GM21381 (cell line): ENCODE measurements at regions not wholly inside any gene's neighbourhood (a gene's known extent, or its start where the extent isn't known, plus 50 kb on each side); places are given as distances from the start of the nearest gene placed in this dataset.
A peak's percentile ranks its signal among the peaks of the same experiment; 100 is the strongest.

ENCODE experiments used
- ATAC-seq: cut with Tn5 transposase; IDR thresholded peaks from one replicate; pipeline ENCODE4 v1.9.1; 2021; ENCODE audit warnings: mild to moderate bottlenecking, moderate library complexity; ENCODE audit not compliant: unreplicated experiment

DNA sequence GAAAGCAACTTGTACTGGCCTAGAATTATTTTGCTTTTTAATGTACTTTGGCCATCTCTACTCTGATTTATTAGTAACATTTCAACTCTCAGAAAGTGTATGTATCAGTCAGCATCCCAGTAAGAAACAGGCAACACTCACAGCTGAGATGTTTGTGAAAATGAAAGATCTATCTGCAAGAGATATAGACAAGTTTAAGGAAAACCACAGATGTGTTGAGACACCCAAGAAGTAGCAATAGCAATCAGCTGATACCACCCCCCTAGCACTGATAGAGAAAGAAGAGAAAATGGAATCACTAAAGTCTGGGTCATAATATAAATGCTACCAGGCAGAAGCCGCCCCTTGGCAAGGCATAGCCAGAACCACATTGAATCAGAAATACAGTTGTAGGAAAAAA is 372.0 kb downstream of the ARAP2 start:
- no peak for ATAC-seq

- no peak for ATAC-seq
Measured at GRCh38 chr4:35879479-35879878, 364.8 kb downstream of the ARAP2 start.

DNA sequence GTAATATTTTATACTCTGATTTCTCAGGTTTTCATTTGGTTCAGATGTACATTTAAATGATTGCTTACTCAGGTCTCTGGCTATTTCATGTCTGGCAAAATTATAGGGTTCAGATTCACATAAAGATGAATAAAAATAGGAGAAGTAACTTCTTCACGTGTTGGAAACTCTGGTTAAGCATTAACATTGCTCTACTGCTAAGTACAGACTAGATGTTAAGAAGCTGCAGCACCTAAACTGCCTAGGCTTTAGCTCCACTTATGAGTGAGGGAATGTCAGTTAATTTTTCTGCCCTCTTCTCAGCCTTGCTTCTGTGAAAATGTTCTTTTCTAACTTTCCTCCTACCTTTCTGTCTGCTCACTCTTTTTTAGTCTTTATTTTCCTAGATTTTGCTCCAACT is 361.2 kb downstream of the ARAP2 start:
- ATAC-seq: no peak

DNA sequence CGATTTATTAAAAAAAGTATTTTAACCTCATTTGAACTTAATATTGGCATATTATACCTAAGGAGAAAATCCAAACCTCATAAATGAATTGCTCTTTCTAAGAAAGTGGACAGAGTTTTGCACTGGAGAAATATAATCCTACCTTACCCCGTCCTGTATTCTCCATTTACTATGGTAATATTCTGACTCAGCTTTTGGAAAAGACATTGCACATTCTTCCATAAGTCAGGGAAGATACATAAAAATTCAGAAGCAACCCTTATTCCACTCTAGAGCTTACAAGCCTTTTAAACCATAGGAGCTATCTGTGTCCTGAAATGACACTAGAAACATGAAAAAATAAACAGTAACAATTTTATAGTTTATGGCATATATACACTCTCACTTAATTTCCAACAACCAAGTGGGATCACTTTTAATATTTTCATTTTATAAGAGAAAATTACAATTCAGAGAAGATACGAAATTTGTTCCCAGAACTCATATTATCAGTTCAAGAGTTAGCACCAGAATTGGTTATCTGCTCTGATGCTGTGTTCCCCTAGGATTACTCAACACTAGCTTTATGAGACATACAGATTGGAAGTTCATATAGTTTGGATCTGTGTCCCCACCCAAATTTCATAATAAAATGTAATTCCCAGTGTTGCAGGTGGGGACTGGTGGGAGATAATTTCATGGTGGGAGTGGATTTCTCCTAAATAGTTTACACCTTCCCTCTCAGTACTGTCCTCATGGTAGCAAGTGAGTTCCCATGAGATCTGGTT is 359.4 kb downstream of the ARAP2 start:
- no peak for ATAC-seq

DNA sequence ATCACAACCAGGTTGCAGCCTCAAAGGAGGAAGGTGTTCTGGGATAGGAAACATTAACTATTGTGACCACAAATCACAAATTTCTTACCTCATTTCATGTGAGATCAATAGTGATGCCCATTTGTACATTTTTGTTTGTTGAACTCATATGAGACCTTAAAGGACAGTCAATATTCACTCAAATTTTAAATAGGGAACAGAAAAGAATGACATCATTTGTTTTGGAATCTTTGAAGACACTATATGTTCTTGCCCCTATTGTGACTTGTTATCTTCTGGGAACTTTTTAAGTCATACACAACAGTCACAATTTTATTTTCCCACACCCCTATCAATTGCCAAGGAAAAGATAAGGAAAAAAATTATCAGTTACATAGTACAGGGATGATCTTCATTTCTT is 346.5 kb downstream of the ARAP2 start:
- no peak for ATAC-seq

GRCh38 chr4:35900286-35901243 is 343.7 kb downstream of the ARAP2 start:
- no peak for ATAC-seq

GRCh38 chr4:35912174-35912573 is 332.1 kb downstream of the ARAP2 start:
- ATAC-seq: peak; percentile 99

DNA sequence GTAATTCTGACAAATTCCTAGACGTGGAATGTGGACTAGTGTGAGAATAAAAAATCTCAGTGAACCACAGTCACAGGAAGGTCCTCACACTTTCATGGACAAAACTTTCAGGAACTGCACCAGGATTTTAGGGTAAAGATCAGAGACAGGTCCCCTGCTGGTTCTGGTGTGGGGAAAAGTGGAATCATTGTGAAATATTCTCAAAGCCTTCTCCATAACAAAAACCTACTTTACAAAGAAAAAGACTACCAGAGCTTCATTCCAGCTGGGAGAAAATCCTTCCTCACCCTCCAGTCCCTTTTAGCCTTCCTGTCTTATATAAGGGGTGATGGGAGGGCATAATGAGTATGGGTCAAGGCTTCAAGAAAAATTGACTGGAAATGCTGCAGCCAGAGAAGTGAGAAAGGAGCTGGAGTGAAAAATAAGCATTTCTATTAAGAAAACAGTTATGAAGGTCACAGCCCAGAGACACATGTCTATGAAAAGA is 325.8 kb downstream of the ARAP2 start:
- no peak for ATAC-seq

DNA sequence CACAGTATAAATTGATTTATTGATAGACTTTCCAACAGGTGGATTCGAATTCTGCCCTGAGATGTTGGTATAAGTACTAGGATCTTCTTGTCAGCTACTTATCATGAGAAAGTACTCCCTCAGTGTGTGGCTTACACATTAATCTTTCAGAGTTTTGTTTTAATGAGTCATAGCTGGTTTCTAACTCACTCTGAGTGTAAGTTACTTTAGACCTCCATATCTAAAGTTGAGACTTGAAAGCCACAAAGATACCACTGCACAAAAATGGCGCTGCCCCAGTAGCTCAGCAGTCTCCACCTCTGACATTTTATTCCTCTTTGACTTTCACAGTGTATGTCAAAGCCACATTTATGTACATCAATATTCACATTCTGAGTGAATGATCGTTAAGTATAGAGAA is 318.5 kb downstream of the ARAP2 start:
- ATAC-seq: peak; percentile 97

- no peak for ATAC-seq
Measured at GRCh38 chr4:35926788-35927187, 317.5 kb downstream of the ARAP2 start.

DNA sequence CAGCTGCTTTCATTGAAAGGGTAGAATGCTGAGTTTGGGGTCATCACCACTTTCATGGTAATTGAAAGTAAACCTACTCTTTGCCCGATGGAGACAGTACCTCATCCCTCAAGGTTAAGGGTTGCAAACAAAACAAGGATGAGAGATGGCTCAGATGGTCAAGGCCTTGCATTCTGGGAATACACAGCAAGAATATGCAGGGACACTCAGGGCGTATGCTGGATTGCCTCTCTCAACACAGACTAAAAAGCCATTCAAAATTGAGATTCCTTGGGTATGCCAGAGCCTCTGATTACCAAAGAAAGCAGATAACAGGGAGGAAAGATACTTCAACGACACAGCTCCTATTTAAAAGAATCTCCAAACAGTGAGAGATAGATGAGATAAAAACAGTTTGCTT is 310.4 kb downstream of the ARAP2 start:
- ATAC-seq: no peak

- ATAC-seq: no peak
Measured at GRCh38 chr4:35934320-35934981, 309.9 kb downstream of the ARAP2 start.

- ATAC-seq: no peak
Measured at GRCh38 chr4:35938936-35939335, 305.4 kb downstream of the ARAP2 start.

DNA sequence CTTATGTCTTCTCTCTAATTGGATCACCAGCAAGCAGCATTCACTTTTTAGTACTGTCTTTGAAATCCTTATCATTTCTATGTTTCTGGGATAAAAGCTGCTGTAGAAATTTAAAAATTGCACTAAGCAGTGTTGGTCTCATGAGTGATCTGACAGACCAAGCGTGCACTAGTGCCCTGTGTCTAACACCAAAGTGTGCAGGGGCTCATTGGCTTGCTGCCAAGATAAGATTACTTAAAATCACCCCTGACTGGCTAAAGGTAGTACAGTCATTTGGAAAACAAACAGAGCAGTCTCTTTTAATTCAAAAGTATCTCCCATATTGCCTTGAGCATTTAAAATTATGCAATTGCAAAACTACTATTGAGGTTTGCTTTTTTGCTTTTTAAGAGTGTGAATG is 304.6 kb downstream of the ARAP2 start:
- no peak for ATAC-seq

DNA sequence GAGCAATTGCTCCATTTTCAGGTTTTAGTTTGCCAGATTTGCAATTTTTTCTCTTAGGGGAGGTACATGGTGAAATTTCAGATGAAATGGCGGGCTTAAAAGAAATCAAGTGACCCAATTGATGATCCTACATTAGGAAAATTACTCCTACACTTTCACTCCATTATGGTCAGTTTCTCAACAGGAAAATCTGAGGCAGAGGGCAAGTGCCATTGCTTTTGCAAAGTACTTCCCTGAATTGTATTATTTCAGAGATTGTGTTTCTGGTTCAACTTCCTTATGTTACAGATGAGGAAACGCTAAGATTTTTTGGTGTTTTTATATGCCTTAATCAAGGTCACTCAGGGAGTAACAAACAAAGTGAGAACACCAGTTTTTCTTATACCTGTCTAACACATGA is 302.2 kb downstream of the ARAP2 start:
- no peak for ATAC-seq

GRCh38 chr4:35943606-35944005 is 300.7 kb downstream of the ARAP2 start:
- no peak for ATAC-seq

DNA sequence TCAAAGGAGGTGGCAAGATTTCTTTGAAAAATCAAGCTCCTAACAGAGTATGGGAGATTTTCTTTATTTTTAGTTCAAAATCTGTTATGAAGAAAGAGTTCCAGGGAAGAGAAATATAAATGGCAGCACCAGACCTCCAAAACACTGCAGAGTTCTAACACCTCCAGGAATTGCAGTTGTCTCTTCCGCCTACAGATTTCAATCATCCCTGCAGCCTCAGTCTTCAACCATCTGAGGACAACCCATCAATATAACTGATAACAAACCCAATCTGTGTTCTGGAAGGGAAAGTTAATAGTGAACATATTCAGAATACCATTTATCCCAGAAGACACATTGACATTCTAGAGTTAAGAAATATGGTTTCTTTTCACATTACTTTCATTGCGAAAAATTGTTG is 296.1 kb downstream of the ARAP2 start:
- no peak for ATAC-seq

GRCh38 chr4:35950442-35950841 is 293.9 kb downstream of the ARAP2 start:
- ATAC-seq: no peak

DNA sequence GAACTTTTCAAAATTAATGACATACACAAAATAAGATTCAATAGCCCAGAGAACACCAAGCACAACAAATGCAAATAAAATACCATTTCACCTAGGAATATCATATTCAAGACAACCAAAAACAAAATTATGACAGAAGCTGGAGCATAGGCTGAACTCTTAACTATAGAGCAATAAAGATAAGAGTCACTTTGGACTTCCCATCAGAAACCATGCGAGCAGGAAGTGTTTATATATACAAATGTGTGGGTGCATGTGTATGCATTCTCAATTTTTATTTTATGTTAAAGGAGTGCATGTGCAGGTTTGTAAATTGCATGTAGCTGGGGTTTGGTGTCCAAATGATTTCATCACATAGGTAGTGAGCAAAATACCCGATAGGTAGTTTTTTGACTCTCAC is 291.6 kb downstream of the ARAP2 start:
- no peak for ATAC-seq

- ATAC-seq: no peak
Measured at GRCh38 chr4:35963383-35963782, 280.9 kb downstream of the ARAP2 start.

GRCh38 chr4:35963974-35964515 is 280.3 kb downstream of the ARAP2 start:
- ATAC-seq: no peak
